H1 (cell line): ENCODE measurements at regions not wholly inside any gene's neighbourhood (a gene's known extent, or its start where the extent isn't known, plus 50 kb on each side); places are given as distances from the start of the nearest gene placed in this dataset.

Source experiments
- CTCF ChIA-PET: fragments of 300-600 bp; sonication (Branson Sonifier 250); formaldehyde crosslinking; loops from one replicate; lab custom pipeline; 2021; ENCODE audit not compliant: partially characterized antibody; lab: Charles Lee
- POLR2A ChIA-PET: fragments of 300-600 bp; sonication (Branson Sonifier 250); formaldehyde crosslinking; loops from one replicate; lab custom pipeline; 2021; ENCODE audit warnings: inconsistent platforms; ENCODE audit not compliant: partially characterized antibody; lab: Charles Lee
- DNase-seq, 2 experiments: peaks; one replicate each; pipeline versions ENCODE4 v3.0.0 to v3.0.0-alpha.2; 2010 to 2022; ENCODE audit warnings: low spot score in 2 of 2, low read depth in 1 of 2, mixed read lengths in 1 of 2
- FAIRE-seq: peaks from 2 replicates; lab custom pipeline; 2011; peaks lifted over from hg19 to GRCh38; lab: Jason Lieb, UNC
- H2AFZ ChIP-seq: 2 replicates; pipeline ENCODE4 v1.8.1; 2012; ENCODE audit warnings: low read length, inconsistent platforms
- H2AK5ac ChIP-seq: 2 replicates; pipeline ENCODE4 v1.6.1; 2013; ENCODE audit warnings: low read depth, low read length
- H2BK120ac ChIP-seq: replicated peaks from 2 replicates; pipeline ENCODE3; 2013; ENCODE audit warnings: low read depth, low read length, inconsistent platforms
- H2BK12ac ChIP-seq: 2 replicates; pipeline ENCODE4 v1.6.1; 2013; ENCODE audit warnings: low read depth, low read length
- H2BK15ac ChIP-seq: 2 replicates; pipeline ENCODE4 v1.6.1; 2013; ENCODE audit warnings: low read length
- H2BK20ac ChIP-seq: 2 replicates; pipeline ENCODE4 v1.6.1; 2013; ENCODE audit warnings: low read length
- H2BK5ac ChIP-seq: 2 replicates; pipeline ENCODE4 v1.6.1; 2013; ENCODE audit warnings: low read depth, low read length
- H3K14ac ChIP-seq: 2 replicates; pipeline ENCODE4 v1.6.1; 2013; ENCODE audit warnings: inconsistent platforms; ENCODE audit not compliant: insufficient read length
- H3K18ac ChIP-seq: 2 replicates; pipeline ENCODE4 v1.6.1; 2013; ENCODE audit warnings: low read length; ENCODE audit errors: extremely low read depth
- H3K23ac ChIP-seq: 2 replicates; pipeline ENCODE4 v1.6.1; 2013; ENCODE audit warnings: inconsistent platforms; ENCODE audit not compliant: insufficient read length
- H3K23me2 ChIP-seq: 2 replicates; pipeline ENCODE4 v1.6.1; 2013; ENCODE audit warnings: low read depth, low read length
- H3K27ac ChIP-seq: 2 replicates; pipeline ENCODE4 v1.6.1; 2011; ENCODE audit warnings: low read depth, low read length, inconsistent platforms
- H3K27me3 ChIP-seq, 4 experiments: replicated peaks in 1 of 4; 1 replicate in 1 of 4; 2 replicates in 3 of 4; pipeline versions ENCODE4 v1.6.1 to v1.8.1; 2011 to 2013; ENCODE audit warnings: low read length in 3 of 4, mild to moderate bottlenecking in 3 of 4, inconsistent platforms in 2 of 4, mixed read lengths in 2 of 4, moderate library complexity in 1 of 4; ENCODE audit not compliant: control insufficient read depth in 3 of 4, insufficient read depth in 3 of 4; ENCODE audit errors: extremely low read depth in 1 of 4
- H3K36me3 ChIP-seq, 4 experiments: 2 replicates each; pipeline versions ENCODE4 v1.6.1 to v1.8.1; 2011 to 2013; ENCODE audit warnings: mild to moderate bottlenecking in 4 of 4, low read length in 3 of 4, moderate library complexity in 2 of 4, control low read depth in 1 of 4, inconsistent platforms in 1 of 4; ENCODE audit not compliant: insufficient read depth in 4 of 4, control insufficient read depth in 2 of 4
- H3K4ac ChIP-seq: replicated peaks from 2 replicates; pipeline ENCODE3; 2013; ENCODE audit warnings: low read length, low read depth, mixed read lengths, inconsistent platforms; ENCODE audit not compliant: insufficient read length
- H3K4me1 ChIP-seq, 4 experiments: replicated peaks in 1 of 4; 1 replicate in 1 of 4; 2 replicates in 3 of 4; pipeline versions ENCODE4 v1.6.1 to v1.8.1; 2011 to 2013; ENCODE audit warnings: low read length in 3 of 4, inconsistent platforms in 2 of 4, mixed read lengths in 1 of 4; ENCODE audit not compliant: insufficient read depth in 4 of 4, control insufficient read depth in 3 of 4
- H3K4me2 ChIP-seq, 2 experiments: 2 replicates each; pipeline versions ENCODE4 v1.6.1 to v1.8.1; 2011 to 2013; ENCODE audit warnings: low read depth in 2 of 2, low read length in 2 of 2, control low read depth in 1 of 2, inconsistent platforms in 1 of 2, mild to moderate bottlenecking in 1 of 2; ENCODE audit not compliant: insufficient read depth in 1 of 2
- H3K4me3 ChIP-seq, 4 experiments: fragments of 200-600, 300-600 bp in 1 of 4; sonication (generic), shearing (Covaris generic), sonication (Bioruptor Twin) in 1 of 4; 2 replicates each; pipeline versions ENCODE4 v1.5.1 to v1.8.1; 2011 to 2016; ENCODE audit warnings: low read length in 4 of 4, low read depth in 3 of 4, control low read depth in 2 of 4, inconsistent platforms in 2 of 4, mild to moderate bottlenecking in 2 of 4, mixed read lengths in 1 of 4, moderate library complexity in 1 of 4; ENCODE audit not compliant: insufficient read depth in 2 of 4; ENCODE audit errors: extremely low read depth in 1 of 4
- H3K56ac ChIP-seq: replicated peaks from 2 replicates; pipeline ENCODE3; 2013; ENCODE audit warnings: low read depth, mild to moderate bottlenecking, mixed read lengths, low read length, inconsistent platforms; ENCODE audit not compliant: insufficient read length
- H3K79me1 ChIP-seq: 2 replicates; pipeline ENCODE4 v1.6.1; 2013; ENCODE audit warnings: low read depth, low read length, control low read depth
- H3K79me2 ChIP-seq, 2 experiments: 2 replicates each; pipeline versions ENCODE4 v1.6.1 to v1.8.1; 2012 to 2013; ENCODE audit warnings: low read length in 2 of 2, mild to moderate bottlenecking in 2 of 2, inconsistent platforms in 1 of 2; ENCODE audit not compliant: insufficient read depth in 2 of 2, control insufficient read depth in 1 of 2
- H3K9ac ChIP-seq, 4 experiments: replicated peaks in 1 of 4; 1 replicate in 1 of 4; 2 replicates in 3 of 4; pipeline versions ENCODE4 v1.6.1 to v1.8.1; 2011 to 2013; ENCODE audit warnings: low read depth in 3 of 4, low read length in 3 of 4, control low read depth in 2 of 4, mild to moderate bottlenecking in 2 of 4, moderate library complexity in 2 of 4, inconsistent platforms in 1 of 4; ENCODE audit errors: extremely low read depth in 1 of 4
- H3K9me3 ChIP-seq, 2 experiments: 2 replicates each; pipeline versions ENCODE4 v1.6.1 to v1.8.1; 2012 to 2013; ENCODE audit warnings: mild to moderate bottlenecking in 2 of 2, moderate library complexity in 2 of 2, control low read depth in 1 of 2, inconsistent platforms in 1 of 2, low read depth in 1 of 2, low read length in 1 of 2, mixed read lengths in 1 of 2; ENCODE audit not compliant: insufficient read depth in 2 of 2
- H4K20me1 ChIP-seq, 2 experiments: replicated peaks in 1 of 2; 2 replicates each; pipeline versions ENCODE3 to v1.8.1; 2011 to 2013; ENCODE audit warnings: inconsistent platforms in 2 of 2, low read length in 2 of 2, mild to moderate bottlenecking in 1 of 2; ENCODE audit not compliant: insufficient read depth in 2 of 2, control insufficient read depth in 1 of 2
- H4K5ac ChIP-seq: 2 replicates; pipeline ENCODE4 v1.6.1; 2013; ENCODE audit warnings: low read length, low read depth, mixed read lengths, inconsistent platforms; ENCODE audit not compliant: insufficient read length
- H4K8ac ChIP-seq: 2 replicates; pipeline ENCODE4 v1.8.0; 2013; ENCODE audit warnings: mild to moderate bottlenecking, moderate library complexity, low read length, inconsistent platforms; ENCODE audit not compliant: insufficient read depth; ENCODE audit errors: extremely low read depth
- H4K91ac ChIP-seq: replicated peaks from 2 replicates; pipeline ENCODE3; 2013; ENCODE audit warnings: low read length, mixed read lengths, inconsistent platforms; ENCODE audit not compliant: insufficient read length
- GTF2F1 ChIP-seq: IDR thresholded peaks from 2 replicates; pipeline ENCODE4 v1.6.1; 2012; ENCODE audit warnings: low read depth, low read length, improper control_type of control experiment, borderline replicate concordance
- KDM1A ChIP-seq: fragments of 200-600, 300-600 bp; sonication (generic); IDR thresholded peaks from 2 replicates; pipeline ENCODE4 v1.7.1; 2016; ENCODE audit warnings: mild to moderate bottlenecking, low read length, borderline replicate concordance
- WGBS, 2 experiments: shearing (Covaris generic) in 1 of 2; methylation state at CpG; one replicate each; pipeline versions ENCODE4 v1.1.6 to v1.1.7; 2013 to 2015; ENCODE audit warnings: low lambda C conversion rate in 2 of 2, mixed read lengths in 2 of 2, inconsistent platforms in 1 of 2, low coverage in 1 of 2, missing lambda C conversion rate in 1 of 2; ENCODE audit not compliant: insufficient replicate concordance in 2 of 2, insufficient coverage in 1 of 2, insufficient read length in 1 of 2; ENCODE audit errors: extremely low coverage in 1 of 2, missing lambda C conversion rate in 1 of 2; 5-methylcytosine and 5-hydroxymethylcytosine counted together

DNA sequence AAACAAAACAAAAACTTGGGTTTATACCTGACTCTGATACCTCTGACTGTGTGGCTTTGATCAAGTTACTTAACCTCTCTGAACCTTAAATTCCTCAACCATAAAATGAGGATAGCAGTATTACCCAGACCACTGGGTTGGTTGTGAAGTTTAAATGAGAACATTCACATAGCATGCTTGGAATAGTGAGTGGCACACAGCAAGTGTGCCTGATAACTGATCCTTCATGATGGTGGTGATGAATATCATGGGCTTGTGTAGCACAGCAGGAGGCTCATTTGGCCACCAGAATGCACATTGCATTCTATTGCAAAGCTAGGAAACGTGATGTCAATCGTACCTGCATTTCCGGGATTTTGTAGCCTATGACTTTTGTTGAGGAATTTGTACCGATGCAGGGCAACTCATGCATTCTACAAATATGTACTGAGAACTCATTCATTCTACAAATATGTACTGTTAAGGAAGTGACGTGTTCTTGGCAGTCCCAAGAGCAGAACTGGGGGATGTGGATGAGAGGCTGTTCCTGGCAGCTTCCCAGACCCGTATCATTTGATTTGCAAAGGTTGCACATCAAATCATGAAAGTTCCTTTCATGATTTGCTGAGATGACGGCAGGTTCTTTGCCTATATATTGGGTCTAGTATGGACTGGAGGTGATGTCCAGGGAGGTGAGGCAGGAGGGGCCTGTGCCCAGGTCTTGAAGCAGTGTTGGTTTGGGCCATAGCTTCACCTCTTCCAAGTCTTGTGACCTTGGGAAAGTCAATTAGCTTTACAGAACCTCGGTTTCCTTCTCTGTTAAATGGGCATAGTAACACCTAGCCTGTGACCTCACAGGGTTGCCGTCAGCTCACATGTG, 94.6 kb upstream of the SMNDC1 start:
- H4K91ac ChIP-seq, result no peak overlapping the region
- no peak overlapping the region for H2BK120ac ChIP-seq
- no peak overlapping the region for H2AK5ac ChIP-seq
- H3K79me2 ChIP-seq, result no peaks in the 10 kb centered on the region
- no peak overlapping the region for H3K4me3 ChIP-seq
- WGBS, 2 experiments, result 86% methylated on average over 9 of the region's 9 CpGs; no CpG with 5 or more reads in 1 of the 2 experiments
- H3K18ac ChIP-seq, result no peak overlapping the region
- H4K5ac ChIP-seq, result no peak overlapping the region
- H3K9ac ChIP-seq, result no peak overlapping the region
- H3K27me3 ChIP-seq, result no peaks in the 10 kb centered on the region
- H3K56ac ChIP-seq, result no peak overlapping the region
- H3K14ac ChIP-seq, result no peak overlapping the region
- no peaks in the 10 kb centered on the region for H4K20me1 ChIP-seq
- H2BK15ac ChIP-seq, result no peak overlapping the region
- H3K9me3 ChIP-seq, result no peaks in the 10 kb centered on the region
- no peak overlapping the region for H2BK5ac ChIP-seq
- H3K4ac ChIP-seq, result no peak overlapping the region
- DNase-seq (no peak), FAIRE-seq (no peak)
- H3K4me2 ChIP-seq, result no peak overlapping the region
- CTCF ChIA-PET, result interaction anchor here (1.2 to 1.6 kb wide), 2 partner anchors 46 to 147 kb away, joined by 4 read pairs; no protein-coding TSS in a partner anchor
- no peak overlapping the region for H2BK20ac ChIP-seq
- no peaks in the 10 kb centered on the region for H3K23me2 ChIP-seq
- H4K8ac ChIP-seq, result no peak overlapping the region
- no peak overlapping the region for H3K23ac ChIP-seq
- H3K79me1 ChIP-seq, result no peaks in the 10 kb centered on the region
- H3K36me3 ChIP-seq, result no peaks in the 10 kb centered on the region
- TF ChIP-seq GTF2F1 (no peak), KDM1A (peak; percentile 58; the same call in 1 of the 2 replicates)
- TF ChIP-seq, all 59 proteins: peak for 1
- POLR2A ChIA-PET, result no interaction called here
- H3K4me1 ChIP-seq, result peaks cover 0 to 6% (median 3%) of the 10 kb centered on the region in 4 experiments; a peak in 2 of 7 replicates
- H2BK12ac ChIP-seq, result 0 out of 2 replicates have a peak overlapping the region, but pooled peaks have one; percentile 2
- no peak overlapping the region for H2AFZ ChIP-seq
- H3K27ac ChIP-seq, result no peak overlapping the region
